ENCODE measurements at regions not wholly inside any gene's neighbourhood (a gene's known extent, or its start where the extent isn't known, plus 50 kb on each side); places are given as distances from the start of the nearest gene placed in this dataset.

GRCh38 chr5:99922386-99922785 is 612.8 kb upstream of the FAM174A start:
- no peaks in the 10 kb centered on the region for H3K36me3 ChIP-seq (ENCODE audit: insufficient read depth, low read length)
- no peak overlapping the region for H3K9ac ChIP-seq (ENCODE audit: low read depth, low read length)
- no peaks in the 10 kb centered on the region for H3K9me3 ChIP-seq (ENCODE audit: control insufficient read depth, insufficient read depth, low read length)
- H3K4me1 ChIP-seq (ENCODE audit: insufficient read depth, low read length), result no peaks in the 10 kb centered on the region

- H3K4me1 ChIP-seq (ENCODE audit: insufficient read depth, low read length), result no peaks in the 10 kb centered on the region
- no peaks in the 10 kb centered on the region for H3K9me3 ChIP-seq (ENCODE audit: control insufficient read depth, insufficient read depth, low read length)
- no peak overlapping the region for H3K9ac ChIP-seq (ENCODE audit: low read depth, low read length)
- H3K36me3 ChIP-seq (ENCODE audit: insufficient read depth, low read length), result no peaks in the 10 kb centered on the region
These were observed 623.2 kb upstream of the FAM174A start for GRCh38 chr5:99911971-99912370.

GRCh38 chr5:99906776-99907175 is 628.4 kb upstream of the FAM174A start:
- Histone ChIP-seq H3K9ac (ENCODE audit: low read depth, low read length) (no peak overlapping the region), H3K9me3 (ENCODE audit: control insufficient read depth, insufficient read depth, low read length) (no peaks in the 10 kb centered on the region), H3K36me3 (ENCODE audit: insufficient read depth, low read length) (no peaks in the 10 kb centered on the region), H3K4me1 (ENCODE audit: insufficient read depth, low read length) (no peaks in the 10 kb centered on the region)

- no peaks in the 10 kb centered on the region for H3K9me3 ChIP-seq (ENCODE audit: control insufficient read depth, insufficient read depth, low read length)
- H3K4me1 ChIP-seq (ENCODE audit: insufficient read depth, low read length), result no peaks in the 10 kb centered on the region
- H3K36me3 ChIP-seq (ENCODE audit: insufficient read depth, low read length), result no peaks in the 10 kb centered on the region
- H3K9ac ChIP-seq (ENCODE audit: low read depth, low read length), result no peak overlapping the region
These were observed 633.2 kb upstream of the FAM174A start for GRCh38 chr5:99901972-99902371.

GRCh38 chr5:99900302-99900852 is 634.8 kb upstream of the FAM174A start:
- Histone ChIP-seq H3K9me3 (ENCODE audit: control insufficient read depth, insufficient read depth, low read length) (no peaks in the 10 kb centered on the region), H3K36me3 (ENCODE audit: insufficient read depth, low read length) (no peaks in the 10 kb centered on the region), H3K9ac (ENCODE audit: low read depth, low read length) (no peak overlapping the region), H3K4me1 (ENCODE audit: insufficient read depth, low read length) (no peaks in the 10 kb centered on the region)

- Histone ChIP-seq H3K9me3 (ENCODE audit: control insufficient read depth, insufficient read depth, low read length) (no peaks in the 10 kb centered on the region), H3K36me3 (ENCODE audit: insufficient read depth, low read length) (no peaks in the 10 kb centered on the region), H3K9ac (ENCODE audit: low read depth, low read length) (no peak overlapping the region), H3K4me1 (ENCODE audit: insufficient read depth, low read length) (no peaks in the 10 kb centered on the region)
These were observed 655.2 kb upstream of the FAM174A start for GRCh38 chr5:99879791-99880511.

- Histone ChIP-seq H3K4me1 (ENCODE audit: insufficient read depth, low read length) (no peaks in the 10 kb centered on the region), H3K36me3 (ENCODE audit: insufficient read depth, low read length) (no peaks in the 10 kb centered on the region), H3K9ac (ENCODE audit: low read depth, low read length) (no peak overlapping the region)
These were observed 656.3 kb upstream of the FAM174A start for GRCh38 chr5:99878830-99879229.

GRCh38 chr5:99866740-99867139 is 668.4 kb upstream of the FAM174A start:
- H3K9me3 ChIP-seq (ENCODE audit: control insufficient read depth, insufficient read depth, low read length), result no peaks in the 10 kb centered on the region
- H3K36me3 ChIP-seq (ENCODE audit: insufficient read depth, low read length), result no peaks in the 10 kb centered on the region
- H3K4me1 ChIP-seq (ENCODE audit: insufficient read depth, low read length), result no peaks in the 10 kb centered on the region
- H3K9ac ChIP-seq (ENCODE audit: low read depth, low read length), result no peak overlapping the region

More at GRCh38 chr5:99878830-99879229, 656.3 kb upstream of the FAM174A start:
- no peaks in the 10 kb centered on the region for H3K9me3 ChIP-seq (ENCODE audit: control insufficient read depth, insufficient read depth, low read length)

- H3K36me3 ChIP-seq (ENCODE audit: insufficient read depth, low read length), result no peaks in the 10 kb centered on the region
- H3K9ac ChIP-seq (ENCODE audit: low read depth, low read length), result no peak overlapping the region
- H3K4me1 ChIP-seq (ENCODE audit: insufficient read depth, low read length), result no peaks in the 10 kb centered on the region
- H3K9me3 ChIP-seq (ENCODE audit: control insufficient read depth, insufficient read depth, low read length), result no peaks in the 10 kb centered on the region
These were observed 670.0 kb upstream of the FAM174A start for GRCh38 chr5:99865159-99865558.

GRCh38 chr5:99835791-99836190 is 699.4 kb upstream of the FAM174A start:
- Histone ChIP-seq H3K4me1 (ENCODE audit: insufficient read depth, low read length) (no peaks in the 10 kb centered on the region), H3K36me3 (ENCODE audit: insufficient read depth, low read length) (no peaks in the 10 kb centered on the region), H3K9me3 (ENCODE audit: control insufficient read depth, insufficient read depth, low read length) (no peaks in the 10 kb centered on the region), H3K9ac (ENCODE audit: low read depth, low read length) (no peak overlapping the region)

GRCh38 chr5:99827136-99827535 is 708.0 kb upstream of the FAM174A start:
- Histone ChIP-seq H3K4me1 (ENCODE audit: insufficient read depth, low read length) (no peaks in the 10 kb centered on the region), H3K36me3 (ENCODE audit: insufficient read depth, low read length) (no peaks in the 10 kb centered on the region), H3K9me3 (ENCODE audit: control insufficient read depth, insufficient read depth, low read length) (no peaks in the 10 kb centered on the region), H3K9ac (ENCODE audit: low read depth, low read length) (no peak overlapping the region)

GRCh38 chr5:99817796-99818195 is 717.4 kb upstream of the FAM174A start:
- Histone ChIP-seq H3K36me3 (ENCODE audit: insufficient read depth, low read length) (no peaks in the 10 kb centered on the region), H3K9me3 (ENCODE audit: control insufficient read depth, insufficient read depth, low read length) (no peaks in the 10 kb centered on the region), H3K9ac (ENCODE audit: low read depth, low read length) (no peak overlapping the region), H3K4me1 (ENCODE audit: insufficient read depth, low read length) (no peaks in the 10 kb centered on the region)

GRCh38 chr5:99814321-99815063 is 720.7 kb upstream of the FAM174A start:
- no peaks in the 10 kb centered on the region for H3K36me3 ChIP-seq (ENCODE audit: insufficient read depth, low read length)
- no peaks in the 10 kb centered on the region for H3K4me1 ChIP-seq (ENCODE audit: insufficient read depth, low read length)
- H3K9ac ChIP-seq (ENCODE audit: low read depth, low read length), result no peak overlapping the region
- H3K9me3 ChIP-seq (ENCODE audit: control insufficient read depth, insufficient read depth, low read length), result no peaks in the 10 kb centered on the region

- no peak overlapping the region for H3K9ac ChIP-seq (ENCODE audit: low read depth, low read length)
- no peaks in the 10 kb centered on the region for H3K4me1 ChIP-seq (ENCODE audit: insufficient read depth, low read length)
- no peaks in the 10 kb centered on the region for H3K36me3 ChIP-seq (ENCODE audit: insufficient read depth, low read length)
- no peaks in the 10 kb centered on the region for H3K9me3 ChIP-seq (ENCODE audit: control insufficient read depth, insufficient read depth, low read length)
These were observed 726.4 kb upstream of the FAM174A start for GRCh38 chr5:99808657-99809230.

GRCh38 chr5:99807346-99807745 is 727.8 kb upstream of the FAM174A start:
- no peaks in the 10 kb centered on the region for H3K36me3 ChIP-seq (ENCODE audit: insufficient read depth, low read length)
- no peak overlapping the region for H3K9ac ChIP-seq (ENCODE audit: low read depth, low read length)
- no peaks in the 10 kb centered on the region for H3K4me1 ChIP-seq (ENCODE audit: insufficient read depth, low read length)
- H3K9me3 ChIP-seq (ENCODE audit: control insufficient read depth, insufficient read depth, low read length), result no peaks in the 10 kb centered on the region

All from ES-I3 (cell line).